GM19328 (cell line): ENCODE measurements at regions not wholly inside any gene's neighbourhood (a gene's known extent, or its start where the extent isn't known, plus 50 kb on each side); places are given as distances from the start of the nearest gene placed in this dataset.
"Not testable (repeated sequence)": the region's sequence is repeated elsewhere in the genome, so short reads cannot be mapped to it uniquely, and the experiment has no call there.

Experiments
- ATAC-seq: cut with Tn5 transposase; IDR thresholded peaks from one replicate; pipeline ENCODE4 v1.9.1; 2021; ENCODE audit warnings: mild to moderate bottlenecking, moderate library complexity; ENCODE audit not compliant: unreplicated experiment

DNA sequence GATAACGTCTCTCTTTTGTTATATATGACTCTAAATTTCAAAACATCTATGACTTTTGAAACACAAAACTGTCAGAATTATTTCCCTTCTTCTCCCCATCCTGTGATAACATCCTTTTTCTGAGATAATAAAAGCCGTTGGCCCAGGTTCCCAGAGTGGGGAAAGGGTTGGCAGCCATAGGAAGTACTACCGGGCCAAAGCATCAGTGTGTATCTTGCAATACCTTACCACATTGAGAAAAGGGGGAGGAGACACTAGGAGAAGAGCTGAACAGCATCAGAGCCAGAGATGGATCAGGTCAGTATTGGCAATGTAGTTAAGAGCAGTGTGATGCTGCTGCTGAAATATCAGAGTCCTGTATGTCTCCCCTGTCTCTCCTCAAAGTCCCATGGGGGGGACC is 210.0 kb upstream of the PROK2 start:
- no peak for ATAC-seq

DNA sequence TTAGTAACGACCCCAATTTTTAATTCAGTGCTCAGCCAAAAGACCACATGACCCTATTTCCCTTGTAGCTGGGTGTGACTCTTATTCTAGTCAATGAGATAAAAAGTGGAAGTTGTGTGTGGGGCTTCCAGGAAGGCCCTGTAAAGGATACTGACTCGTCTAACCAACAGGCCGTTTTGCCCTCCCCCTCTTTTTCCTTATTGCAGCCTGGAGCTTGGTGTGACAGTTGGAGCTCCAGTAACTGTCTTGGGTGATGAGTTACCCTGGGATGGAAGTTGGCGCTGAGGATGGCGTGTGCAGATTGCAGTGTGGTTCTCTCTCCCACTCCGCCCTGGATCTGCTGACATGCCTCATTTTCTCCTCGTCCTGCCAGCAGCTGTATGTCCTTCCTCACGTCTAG is 209.3 kb upstream of the PROK2 start:
- no peak for ATAC-seq

GRCh38 chr3:71991681-71992080 is 206.7 kb upstream of the PROK2 start:
- no peak for ATAC-seq

GRCh38 chr3:71991046-71991445 is 206.1 kb upstream of the PROK2 start:
- ATAC-seq: no peak

DNA sequence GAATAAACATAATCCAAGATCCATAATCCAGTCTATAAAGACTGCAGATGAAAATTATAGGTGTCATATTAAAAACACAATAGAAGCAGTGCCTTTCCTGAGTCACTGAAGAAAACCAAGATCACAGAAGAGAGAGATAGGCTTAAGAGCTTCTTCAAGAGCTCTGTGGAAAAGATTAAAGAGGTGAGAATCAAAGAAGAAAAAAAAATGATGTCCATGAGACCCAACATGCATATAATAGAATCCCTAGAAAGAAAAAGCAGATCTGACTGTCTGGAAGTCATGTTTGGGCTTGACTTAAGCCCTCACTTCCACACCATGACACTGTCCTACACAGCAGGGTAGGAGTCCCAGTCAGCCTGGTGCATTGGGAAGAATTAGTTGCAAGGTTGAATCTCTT is 205.6 kb upstream of the PROK2 start:
- ATAC-seq: no peak

DNA sequence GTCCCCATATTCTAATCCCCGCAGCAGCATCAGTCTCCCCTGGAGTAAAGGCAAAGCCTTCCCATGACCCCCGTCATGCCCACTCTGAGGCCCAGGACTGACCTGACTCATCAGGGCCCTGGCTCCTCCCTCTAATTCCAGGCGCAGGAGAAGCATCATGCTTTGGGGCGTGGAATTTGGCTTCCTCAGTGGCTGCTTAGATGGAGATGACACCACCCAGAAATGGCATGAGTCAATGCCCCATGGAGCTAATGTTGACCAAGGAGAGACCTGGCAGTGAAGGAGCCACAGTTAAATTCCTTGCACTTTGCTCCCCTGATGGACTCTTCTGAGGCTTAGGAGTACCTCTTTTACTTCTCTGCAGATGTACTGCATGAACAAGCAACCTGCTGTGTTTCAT is 204.2 kb upstream of the PROK2 start:
- no peak for ATAC-seq

GRCh38 chr3:71987828-71988227 is 202.9 kb upstream of the PROK2 start:
- no peak for ATAC-seq

- ATAC-seq: no peak
Observed at GRCh38 chr3:71987089-71987735, 202.3 kb upstream of the PROK2 start.

- no peak for ATAC-seq
Observed at GRCh38 chr3:71986606-71987005, 201.7 kb upstream of the PROK2 start.

DNA sequence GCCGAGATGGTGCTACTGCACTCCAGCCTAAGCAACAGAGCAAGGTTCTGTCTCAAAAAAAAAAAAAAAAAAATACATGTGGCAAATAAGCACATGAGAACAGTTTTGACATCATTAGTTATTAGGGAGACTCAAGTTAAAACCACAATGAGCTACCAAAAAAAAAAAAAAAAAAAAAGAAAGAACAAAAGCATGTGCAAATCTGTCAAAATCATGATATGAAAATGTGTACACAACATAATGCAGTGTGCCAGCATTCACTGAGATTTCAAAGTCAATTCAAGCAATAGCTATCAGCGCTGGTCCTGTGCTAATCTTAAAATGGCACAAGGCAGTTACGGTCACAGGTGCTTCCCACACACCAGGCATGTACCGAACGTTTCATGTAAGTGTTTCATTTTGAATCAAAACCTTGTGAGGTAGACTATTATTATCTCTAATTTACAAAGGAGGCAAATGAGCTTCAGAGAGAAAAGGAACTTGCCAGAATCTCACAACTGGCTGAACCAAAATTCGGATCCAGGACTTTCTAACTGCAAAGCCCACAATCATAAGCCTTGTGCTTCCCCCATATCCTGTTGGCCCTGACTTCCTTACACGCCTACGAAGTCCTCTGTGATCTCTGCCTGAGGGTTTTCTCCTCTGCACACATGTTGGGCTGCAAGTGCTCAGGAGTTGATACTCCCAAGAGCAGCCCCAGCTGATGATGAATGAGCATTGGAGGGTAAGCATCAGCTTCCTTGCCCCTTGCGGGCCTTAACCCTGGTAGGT is 200.1 kb upstream of the PROK2 start:
- peak; percentile 85 for ATAC-seq

DNA sequence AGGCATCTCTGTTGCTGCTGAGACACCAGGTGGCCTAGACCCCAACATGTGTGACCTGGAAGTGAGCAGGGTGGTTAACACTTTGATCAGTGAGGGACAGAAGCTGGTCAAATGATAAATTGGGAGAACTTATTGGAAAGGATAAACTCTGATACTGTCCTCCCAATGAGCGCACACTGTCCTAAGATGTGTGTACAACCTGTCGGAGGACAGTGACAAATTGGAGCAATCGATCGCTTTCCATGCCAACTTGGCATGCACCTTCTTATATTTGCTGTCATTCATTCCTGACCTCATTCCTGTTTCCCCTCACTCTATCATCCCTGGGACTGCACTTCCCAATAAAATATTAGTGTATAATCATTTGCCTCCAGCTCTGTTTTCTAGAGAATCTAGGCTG is 198.7 kb upstream of the PROK2 start:
- no peak for ATAC-seq

GRCh38 chr3:71982506-71983258 is 197.7 kb upstream of the PROK2 start:
- not testable (repeated sequence) for ATAC-seq

DNA sequence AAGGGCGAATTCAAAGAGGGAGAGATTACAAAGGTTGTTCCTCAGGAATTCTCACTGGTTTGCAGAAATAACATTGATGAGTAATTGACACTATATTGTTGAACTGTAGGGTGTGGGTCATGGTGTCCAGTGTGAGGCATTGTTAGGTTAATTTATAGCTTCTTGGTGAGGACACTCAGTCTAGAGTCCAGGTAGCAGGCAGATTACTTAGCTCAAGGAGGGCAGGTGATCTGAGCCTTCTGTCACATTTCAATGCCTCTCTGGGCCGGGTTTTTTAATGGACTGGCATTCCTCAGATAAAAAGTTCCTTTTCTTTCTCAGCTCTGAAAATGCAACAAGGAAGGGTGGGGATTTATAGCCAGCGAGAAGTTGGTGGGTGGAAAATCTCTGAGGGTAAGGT is 194.2 kb upstream of the PROK2 start:
- no peak for ATAC-seq

DNA sequence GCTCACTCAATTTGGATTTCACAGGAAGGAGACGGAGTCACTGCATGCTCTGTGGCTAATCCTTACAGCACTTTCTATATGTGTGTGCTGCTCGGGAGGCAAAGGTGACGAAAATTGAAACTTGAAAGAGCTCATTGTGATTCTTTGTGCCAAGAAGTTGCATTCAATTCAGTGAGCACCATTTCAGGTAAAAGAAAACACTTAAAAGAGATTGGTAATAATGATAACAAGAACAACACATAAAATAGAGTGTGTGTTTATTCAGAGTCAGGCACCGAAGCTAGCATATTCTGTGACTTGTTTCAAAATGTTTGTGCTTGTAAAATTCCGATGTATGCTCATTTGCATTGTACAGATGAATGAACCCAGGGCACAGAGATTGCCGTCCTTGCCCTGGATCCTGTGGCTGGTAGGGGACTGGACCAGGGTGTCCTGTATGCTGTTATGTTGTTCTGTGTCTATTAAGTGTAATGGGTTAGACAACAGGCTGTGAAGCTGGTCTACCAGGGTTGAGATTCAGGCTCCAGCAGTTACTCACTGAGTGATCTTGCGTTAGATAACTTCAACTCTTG is 193.3 kb upstream of the PROK2 start:
- peak; percentile 72 for ATAC-seq

DNA sequence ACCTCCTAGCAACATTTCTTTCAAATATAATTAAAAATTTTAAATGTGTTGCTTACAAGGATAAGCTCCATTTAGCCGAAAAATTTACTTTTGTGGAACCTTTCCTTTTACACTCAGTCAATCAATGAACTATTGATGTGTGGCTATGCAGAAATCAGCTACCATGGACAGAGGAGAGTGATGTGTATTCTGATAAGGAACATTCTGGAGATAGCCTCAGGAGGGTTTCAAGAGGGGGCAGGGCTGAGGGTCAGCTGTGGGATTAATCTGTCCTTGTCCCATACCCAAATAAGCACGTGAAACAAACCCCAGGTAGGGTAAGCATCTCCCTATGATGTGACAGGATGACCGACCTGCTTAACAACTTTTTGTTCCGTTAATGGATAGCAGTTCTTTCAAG is 192.6 kb upstream of the PROK2 start:
- ATAC-seq: no peak

DNA sequence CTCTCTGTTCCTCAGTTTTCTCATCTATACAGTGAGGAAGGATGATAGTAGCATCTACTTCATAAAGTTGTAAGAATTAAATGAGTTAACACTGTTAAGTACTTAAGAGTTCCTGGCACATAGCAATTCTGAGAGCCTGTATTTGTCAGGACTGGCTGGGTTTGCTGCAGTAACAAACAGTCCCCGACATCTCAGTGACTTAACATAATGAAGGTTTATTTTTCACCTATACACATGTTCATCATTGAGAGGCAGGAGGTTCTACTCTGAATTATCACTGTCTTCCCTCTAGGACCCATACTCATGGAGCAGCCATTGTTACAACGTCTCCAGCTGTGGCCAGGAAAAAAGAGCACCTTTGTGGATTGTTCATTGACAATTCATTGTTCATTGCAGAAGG is 190.6 kb upstream of the PROK2 start:
- ATAC-seq: no peak

DNA sequence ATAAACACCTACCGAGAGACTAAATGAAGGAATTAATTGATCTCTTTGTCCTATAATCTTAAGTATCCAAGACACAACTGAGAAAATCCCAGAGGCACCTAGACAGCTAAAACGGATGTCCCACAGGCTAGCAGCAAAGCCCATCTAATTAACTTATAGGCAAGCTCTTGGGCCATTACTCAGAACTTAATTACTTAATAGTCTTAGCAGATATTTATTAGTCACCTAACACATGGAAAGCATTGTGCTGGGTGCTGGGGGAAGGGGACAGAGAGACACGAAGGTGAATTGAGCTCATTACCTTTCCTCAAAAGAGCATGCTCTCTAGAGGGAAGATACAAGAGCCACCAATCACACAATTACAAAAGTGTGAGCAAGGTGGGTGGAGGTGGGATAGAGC is 189.8 kb upstream of the PROK2 start:
- no peak for ATAC-seq

- no peak for ATAC-seq
Observed at GRCh38 chr3:71973274-71974030, 188.5 kb upstream of the PROK2 start.

GRCh38 chr3:71972031-71972430 is 187.1 kb upstream of the PROK2 start:
- ATAC-seq: no peak

- no peak for ATAC-seq
Observed at GRCh38 chr3:71968544-71968943, 183.6 kb upstream of the PROK2 start.

DNA sequence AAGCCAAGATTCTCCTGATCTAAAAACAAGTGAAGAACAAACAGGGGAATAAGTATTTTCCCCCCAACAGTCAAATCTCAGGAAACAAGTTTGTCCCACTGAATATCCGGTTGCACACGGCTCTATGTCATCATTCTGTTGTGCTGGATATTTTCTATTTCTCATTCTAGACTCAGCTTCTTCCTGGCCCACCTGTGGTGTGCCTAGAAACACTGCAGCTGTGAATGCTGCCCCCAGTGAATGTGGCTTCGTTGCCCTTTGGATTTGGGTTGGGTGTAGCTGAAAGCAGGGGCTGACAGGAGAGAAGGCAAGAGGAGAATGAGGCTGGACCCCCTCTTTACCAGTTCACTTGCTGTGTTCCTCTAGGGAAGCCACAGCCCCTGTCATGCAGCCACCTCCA is 181.2 kb upstream of the PROK2 start:
- no peak for ATAC-seq
